Lower leg skin (tissue), 3 donors: ENCODE measurements at regions not wholly inside any gene's neighbourhood (a gene's known extent, or its start where the extent isn't known, plus 50 kb on each side); places are given as distances from the start of the nearest gene placed in this dataset.

ENCODE experiments used
- POLR2A ChIP-seq, 2 donors: fragments of 450-650 bp; IDR thresholded peaks; one replicate each; pipeline ENCODE4 v1.6.1; 2016 to 2017; ENCODE audit warnings: antibody characterized with exemption in 2 of 2, mild to moderate bottlenecking in 1 of 2, moderate library complexity in 1 of 2
- TF ChIP-seq, protein P1 (sequence below), 3 donors: fragments of 450-650 bp; IDR thresholded peaks; one replicate each; pipeline ENCODE4 v1.5.1; 2016; ENCODE audit warnings: antibody characterized with exemption in 3 of 3, mild to moderate bottlenecking in 3 of 3, moderate library complexity in 2 of 3

DNA sequence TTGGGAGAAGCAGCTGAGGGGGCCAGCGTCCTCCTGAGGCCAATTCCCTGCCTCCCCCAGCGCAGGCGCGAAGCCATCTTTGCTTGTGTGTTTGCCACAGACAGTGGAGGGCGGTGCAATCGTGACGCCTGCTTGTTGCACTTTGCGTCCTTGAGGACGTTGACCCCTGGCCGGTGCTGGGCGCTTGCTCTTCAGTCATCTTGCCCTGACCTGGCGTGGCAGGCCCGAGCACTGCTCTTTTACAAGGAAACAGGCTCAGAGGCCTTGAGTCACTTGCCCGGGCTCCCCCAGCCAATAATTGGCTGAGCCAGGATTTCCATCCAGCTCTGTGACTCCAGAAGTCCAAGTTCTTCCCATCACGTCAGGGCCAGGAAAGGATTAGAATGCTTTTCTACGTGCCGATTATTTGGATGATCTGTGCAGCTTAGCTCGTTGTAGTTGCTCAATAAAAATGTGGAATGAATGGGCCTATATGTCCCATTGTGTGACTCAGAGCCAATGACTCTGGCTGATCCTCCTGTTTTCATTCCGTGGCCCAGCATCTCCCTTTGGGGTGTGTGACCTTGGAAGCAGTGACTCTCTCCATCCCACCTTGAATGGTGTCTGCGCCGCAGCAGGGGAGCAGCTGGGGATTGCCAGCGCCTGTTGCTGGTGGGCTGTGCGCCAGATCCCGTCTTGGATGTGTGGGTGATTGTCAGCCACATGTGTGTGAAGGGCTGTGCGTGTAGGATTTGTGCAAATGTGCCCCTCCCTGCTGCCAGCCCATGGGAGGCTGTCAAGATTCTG lies 214.1 kb downstream of the SEC14L1 start:
- TF ChIP-seq, protein P1, sequence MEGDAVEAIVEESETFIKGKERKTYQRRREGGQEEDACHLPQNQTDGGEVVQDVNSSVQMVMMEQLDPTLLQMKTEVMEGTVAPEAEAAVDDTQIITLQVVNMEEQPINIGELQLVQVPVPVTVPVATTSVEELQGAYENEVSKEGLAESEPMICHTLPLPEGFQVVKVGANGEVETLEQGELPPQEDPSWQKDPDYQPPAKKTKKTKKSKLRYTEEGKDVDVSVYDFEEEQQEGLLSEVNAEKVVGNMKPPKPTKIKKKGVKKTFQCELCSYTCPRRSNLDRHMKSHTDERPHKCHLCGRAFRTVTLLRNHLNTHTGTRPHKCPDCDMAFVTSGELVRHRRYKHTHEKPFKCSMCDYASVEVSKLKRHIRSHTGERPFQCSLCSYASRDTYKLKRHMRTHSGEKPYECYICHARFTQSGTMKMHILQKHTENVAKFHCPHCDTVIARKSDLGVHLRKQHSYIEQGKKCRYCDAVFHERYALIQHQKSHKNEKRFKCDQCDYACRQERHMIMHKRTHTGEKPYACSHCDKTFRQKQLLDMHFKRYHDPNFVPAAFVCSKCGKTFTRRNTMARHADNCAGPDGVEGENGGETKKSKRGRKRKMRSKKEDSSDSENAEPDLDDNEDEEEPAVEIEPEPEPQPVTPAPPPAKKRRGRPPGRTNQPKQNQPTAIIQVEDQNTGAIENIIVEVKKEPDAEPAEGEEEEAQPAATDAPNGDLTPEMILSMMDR (IDR thresholded peaks at IDR 0.05) = no peak
- no peak for TF ChIP-seq POLR2A (IDR thresholded peaks at IDR 0.05)
